ENCODE measurements at regions not wholly inside any gene's neighbourhood (a gene's known extent, or its start where the extent isn't known, plus 50 kb on each side); places are given as distances from the start of the nearest gene placed in this dataset.

DNA sequence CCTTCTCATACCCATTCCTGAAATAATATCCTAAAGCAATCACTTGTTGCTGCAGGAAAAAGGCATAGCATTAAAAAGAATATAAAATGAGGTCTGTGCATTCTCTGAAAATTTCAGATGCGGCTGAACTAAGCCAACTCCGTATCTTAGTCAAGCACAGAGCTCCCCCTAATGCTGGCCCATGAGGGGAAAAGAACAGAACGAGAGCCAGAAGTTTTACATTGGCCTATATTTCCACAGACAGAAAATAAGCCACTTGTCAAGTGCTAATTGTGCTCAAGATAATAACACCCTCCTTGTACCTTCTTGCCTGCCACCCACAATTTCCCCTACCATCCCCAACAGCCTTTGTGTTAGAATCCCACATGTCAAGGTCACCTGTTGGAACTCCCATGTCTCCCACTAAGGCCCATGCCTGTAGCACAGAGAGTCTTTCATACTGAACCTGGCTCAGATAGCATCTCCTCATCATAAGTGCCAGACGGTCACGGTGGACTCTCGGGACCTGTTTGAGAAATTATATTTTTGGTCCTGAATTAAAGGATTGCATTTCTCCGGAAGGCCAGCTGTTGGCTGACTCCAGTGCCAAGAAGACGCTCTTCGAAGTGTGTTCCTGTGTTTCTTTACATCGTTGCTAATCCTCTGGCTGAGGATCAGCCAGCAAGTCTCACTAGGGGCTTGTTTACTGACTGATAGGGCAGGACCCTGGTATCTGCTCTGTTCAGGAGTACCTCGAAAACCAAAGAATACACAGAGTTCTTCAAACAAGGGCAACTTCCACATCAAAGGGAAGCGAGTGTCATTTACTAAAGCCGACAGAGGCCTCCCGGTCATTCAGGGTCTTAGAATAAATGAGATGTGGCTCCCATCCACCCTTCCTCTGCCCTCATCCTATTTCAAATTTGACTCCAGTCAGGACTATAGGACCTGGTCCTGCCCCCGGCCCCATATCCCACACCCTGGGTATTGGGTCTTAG, 183.4 kb upstream of the FBXL4 start:
- Histone ChIP-seq H3K36me3 (no peaks in the 10 kb centered on the region), H3K4me1 (no peaks in the 10 kb centered on the region), H3K27ac (no peak overlapping the region), H3K27me3 (no peaks in the 10 kb centered on the region), H3K4me3 (no peak overlapping the region), H3K9me3 (no peaks in the 10 kb centered on the region)
- intact Hi-C loops (cut with DNase I), result no loop called here
- TF ChIP-seq, protein P1, sequence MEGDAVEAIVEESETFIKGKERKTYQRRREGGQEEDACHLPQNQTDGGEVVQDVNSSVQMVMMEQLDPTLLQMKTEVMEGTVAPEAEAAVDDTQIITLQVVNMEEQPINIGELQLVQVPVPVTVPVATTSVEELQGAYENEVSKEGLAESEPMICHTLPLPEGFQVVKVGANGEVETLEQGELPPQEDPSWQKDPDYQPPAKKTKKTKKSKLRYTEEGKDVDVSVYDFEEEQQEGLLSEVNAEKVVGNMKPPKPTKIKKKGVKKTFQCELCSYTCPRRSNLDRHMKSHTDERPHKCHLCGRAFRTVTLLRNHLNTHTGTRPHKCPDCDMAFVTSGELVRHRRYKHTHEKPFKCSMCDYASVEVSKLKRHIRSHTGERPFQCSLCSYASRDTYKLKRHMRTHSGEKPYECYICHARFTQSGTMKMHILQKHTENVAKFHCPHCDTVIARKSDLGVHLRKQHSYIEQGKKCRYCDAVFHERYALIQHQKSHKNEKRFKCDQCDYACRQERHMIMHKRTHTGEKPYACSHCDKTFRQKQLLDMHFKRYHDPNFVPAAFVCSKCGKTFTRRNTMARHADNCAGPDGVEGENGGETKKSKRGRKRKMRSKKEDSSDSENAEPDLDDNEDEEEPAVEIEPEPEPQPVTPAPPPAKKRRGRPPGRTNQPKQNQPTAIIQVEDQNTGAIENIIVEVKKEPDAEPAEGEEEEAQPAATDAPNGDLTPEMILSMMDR (IDR thresholded peaks at IDR 0.05), result no peak
- TF ChIP-seq POLR2A (IDR thresholded peaks at IDR 0.05), result no peak
- WGBS (ENCODE audit: insufficient coverage, low coverage, low lambda C conversion rate, missing lambda C conversion rate), result 41% methylated on average over 11 of the region's 15 CpGs
- ATAC-seq (no peak), DNase-seq (no peak)

GRCh38 chr6:99129835-99130234, 182.1 kb upstream of the FBXL4 start:
- Histone ChIP-seq H3K36me3 (no peaks in the 10 kb centered on the region), H3K4me3 (no peak overlapping the region), H3K9me3 (no peaks in the 10 kb centered on the region), H3K27ac (no peak overlapping the region), H3K27me3 (no peaks in the 10 kb centered on the region), H3K4me1 (no peaks in the 10 kb centered on the region)
- ATAC-seq (no peak), DNase-seq (no peak)
- no peak for TF ChIP-seq POLR2A (IDR thresholded peaks at IDR 0.05)
- TF ChIP-seq, protein P1 (IDR thresholded peaks at IDR 0.05), result no peak
- WGBS (ENCODE audit: insufficient coverage, low coverage, low lambda C conversion rate, missing lambda C conversion rate), result 76% methylated on average over 2 of the region's 2 CpGs
- intact Hi-C loops (cut with DNase I), result no loop called here

GRCh38 chr6:99121748-99122147, 174.0 kb upstream of the FBXL4 start:
- ATAC-seq (no peak), DNase-seq (no peak)
- TF ChIP-seq, protein P1 (IDR thresholded peaks at IDR 0.05), result no peak
- TF ChIP-seq POLR2A (IDR thresholded peaks at IDR 0.05), result no peak
- Histone ChIP-seq H3K4me1 (no peaks in the 10 kb centered on the region), H3K27me3 (no peaks in the 10 kb centered on the region), H3K36me3 (no peaks in the 10 kb centered on the region), H3K4me3 (no peak overlapping the region), H3K9me3 (no peaks in the 10 kb centered on the region), H3K27ac (no peak overlapping the region)
- WGBS (ENCODE audit: insufficient coverage, low coverage, low lambda C conversion rate, missing lambda C conversion rate), result 21% methylated on average over 3 of the region's 3 CpGs
- intact Hi-C loops (cut with DNase I), result no loop called here

GRCh38 chr6:99120641-99121040, 172.9 kb upstream of the FBXL4 start:
- TF ChIP-seq, protein P1 (IDR thresholded peaks at IDR 0.05), result no peak
- no peak for TF ChIP-seq POLR2A (IDR thresholded peaks at IDR 0.05)
- WGBS (ENCODE audit: insufficient coverage, low coverage, low lambda C conversion rate, missing lambda C conversion rate), result 80% methylated on average over 3 of the region's 3 CpGs
- Histone ChIP-seq H3K27me3 (no peaks in the 10 kb centered on the region), H3K4me1 (no peaks in the 10 kb centered on the region), H3K4me3 (no peak overlapping the region), H3K9me3 (no peaks in the 10 kb centered on the region), H3K27ac (no peak overlapping the region), H3K36me3 (no peaks in the 10 kb centered on the region)
- intact Hi-C loops (cut with DNase I), result no loop called here
- ATAC-seq (no peak), DNase-seq (no peak)
